ENCODE measurements at regions not wholly inside any gene's neighbourhood (a gene's known extent, or its start where the extent isn't known, plus 50 kb on each side); places are given as distances from the start of the nearest gene placed in this dataset.

DNA sequence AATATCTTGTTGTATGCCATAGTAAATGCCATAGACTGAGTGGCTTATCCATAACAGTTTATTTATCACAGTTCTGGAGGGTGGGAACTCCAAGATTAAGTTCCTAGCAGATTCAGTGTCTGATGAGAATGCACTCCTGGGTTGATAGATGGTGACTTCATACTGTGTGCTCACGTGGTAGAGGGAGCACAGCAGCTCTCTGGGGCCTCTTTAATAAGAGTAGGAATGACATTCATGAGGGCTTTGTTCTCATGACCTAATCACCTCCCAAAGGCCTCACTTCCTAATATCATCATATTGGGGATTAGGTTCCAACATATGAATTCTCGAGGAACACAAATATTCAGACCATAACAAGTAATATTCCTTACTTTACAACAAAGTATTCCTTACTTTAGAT is 98.1 kb upstream of the SH3BP4 start:
- Histone ChIP-seq H3K4me1 (ENCODE audit: insufficient read depth, low read length) (peaks cover 1% of the 10 kb centered on the region), H3K27me3 (ENCODE audit: insufficient read depth, low read length) (no peaks in the 10 kb centered on the region), H3K9me3 (ENCODE audit: low read length) (peaks cover 4% of the 10 kb centered on the region), H2AFZ (ENCODE audit: low read depth, low read length) (no peak overlapping the region), H3K4me3 (ENCODE audit: low read length) (no peak overlapping the region), H3K36me3 (ENCODE audit: insufficient read depth, low read length) (no peaks in the 10 kb centered on the region)

GRCh38 chr2:234852941-234853340 is 98.9 kb upstream of the SH3BP4 start:
- H3K36me3 ChIP-seq (ENCODE audit: insufficient read depth, low read length): no peaks in the 10 kb centered on the region
- peaks cover 4% of the 10 kb centered on the region for H3K9me3 ChIP-seq (ENCODE audit: low read length)
- peaks cover 9% of the 10 kb centered on the region for H3K4me1 ChIP-seq (ENCODE audit: insufficient read depth, low read length)
- no peak overlapping the region for H3K4me3 ChIP-seq (ENCODE audit: low read length)
- no peaks in the 10 kb centered on the region for H3K27me3 ChIP-seq (ENCODE audit: insufficient read depth, low read length)
- H2AFZ ChIP-seq (ENCODE audit: low read depth, low read length): no peak overlapping the region

DNA sequence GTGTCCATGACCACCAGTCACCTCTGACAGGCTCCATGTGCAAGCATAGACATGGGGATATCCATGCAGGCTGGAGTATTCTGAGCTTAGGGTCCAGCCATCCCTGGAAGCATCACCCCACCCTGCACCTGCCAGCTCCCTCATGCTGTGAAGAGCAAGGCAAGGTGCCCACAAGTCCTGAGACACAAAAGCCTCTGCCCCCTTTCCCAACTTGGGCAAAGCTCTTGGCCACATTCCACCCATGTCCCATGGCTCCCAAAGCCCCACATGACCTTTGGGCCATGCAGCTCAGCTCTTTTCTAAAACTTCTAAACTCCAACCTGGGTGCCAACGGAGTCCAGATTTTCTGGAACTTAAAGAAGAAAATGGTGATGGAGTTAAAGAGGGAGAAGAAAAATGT is 99.8 kb upstream of the SH3BP4 start:
- no peak overlapping the region for H2AFZ ChIP-seq (ENCODE audit: low read depth, low read length)
- peaks cover 9% of the 10 kb centered on the region for H3K4me1 ChIP-seq (ENCODE audit: insufficient read depth, low read length)
- H3K36me3 ChIP-seq (ENCODE audit: insufficient read depth, low read length): no peaks in the 10 kb centered on the region
- H3K9me3 ChIP-seq (ENCODE audit: low read length): peaks cover 4% of the 10 kb centered on the region
- H3K27me3 ChIP-seq (ENCODE audit: insufficient read depth, low read length): no peaks in the 10 kb centered on the region
- no peak overlapping the region for H3K4me3 ChIP-seq (ENCODE audit: low read length)

DNA sequence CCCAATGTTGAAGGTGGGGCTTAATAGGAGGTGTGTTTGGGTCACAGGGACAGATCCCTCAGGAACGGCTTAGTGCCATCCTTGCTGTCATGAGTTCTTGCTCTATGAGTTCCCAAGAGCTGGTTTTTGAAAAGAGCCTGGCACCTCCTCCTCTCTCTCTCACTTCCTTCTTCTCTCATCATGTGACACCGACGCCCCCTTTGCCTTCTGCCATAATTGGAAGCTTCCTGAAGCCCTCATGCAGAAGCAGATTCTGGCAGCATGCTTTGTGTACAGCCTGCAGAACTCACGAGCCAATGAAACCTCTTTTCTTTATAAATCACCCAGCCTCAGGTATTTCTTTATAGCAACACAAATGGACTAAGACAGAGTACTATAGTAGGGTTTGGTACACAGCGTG is 100.4 kb upstream of the SH3BP4 start:
- Histone ChIP-seq H3K4me1 (ENCODE audit: insufficient read depth, low read length) (peaks cover 9% of the 10 kb centered on the region), H2AFZ (ENCODE audit: low read depth, low read length) (no peak overlapping the region), H3K4me3 (ENCODE audit: low read length) (no peak overlapping the region), H3K27me3 (ENCODE audit: insufficient read depth, low read length) (no peaks in the 10 kb centered on the region), H3K36me3 (ENCODE audit: insufficient read depth, low read length) (no peaks in the 10 kb centered on the region), H3K9me3 (ENCODE audit: low read length) (peaks cover 4% of the 10 kb centered on the region)

DNA sequence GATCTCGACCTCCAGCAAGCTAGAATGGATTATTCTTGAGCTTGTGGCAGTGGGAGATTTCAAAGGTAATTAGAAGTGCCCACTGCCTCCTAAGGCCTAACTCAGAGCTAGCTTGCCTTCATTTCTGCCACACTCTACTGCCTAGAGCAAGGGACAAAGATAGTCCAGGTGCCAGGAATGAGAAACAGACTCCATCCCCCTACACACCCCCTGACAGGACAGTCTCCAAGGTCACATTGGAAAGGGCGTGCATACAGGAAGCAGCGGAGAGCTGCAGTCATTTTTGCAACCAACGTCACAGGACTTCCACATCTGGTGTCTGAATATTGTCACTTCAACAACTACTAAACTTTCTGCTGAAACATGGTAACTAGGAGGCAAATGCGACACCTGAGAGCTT is 101.0 kb upstream of the SH3BP4 start:
- H3K27me3 ChIP-seq (ENCODE audit: insufficient read depth, low read length): no peaks in the 10 kb centered on the region
- no peaks in the 10 kb centered on the region for H3K36me3 ChIP-seq (ENCODE audit: insufficient read depth, low read length)
- peaks cover 4% of the 10 kb centered on the region for H3K9me3 ChIP-seq (ENCODE audit: low read length)
- H2AFZ ChIP-seq (ENCODE audit: low read depth, low read length): no peak overlapping the region
- H3K4me3 ChIP-seq (ENCODE audit: low read length): no peak overlapping the region
- H3K4me1 ChIP-seq (ENCODE audit: insufficient read depth, low read length): peaks cover 9% of the 10 kb centered on the region

GRCh38 chr2:234849678-234850077 is 102.1 kb upstream of the SH3BP4 start:
- no peaks in the 10 kb centered on the region for H3K27me3 ChIP-seq (ENCODE audit: insufficient read depth, low read length)
- H3K9me3 ChIP-seq (ENCODE audit: low read length): peaks cover 2% of the 10 kb centered on the region
- H3K4me1 ChIP-seq (ENCODE audit: insufficient read depth, low read length): peaks cover 9% of the 10 kb centered on the region
- H3K36me3 ChIP-seq (ENCODE audit: insufficient read depth, low read length): no peaks in the 10 kb centered on the region
- no peak overlapping the region for H3K4me3 ChIP-seq (ENCODE audit: low read length)
- H2AFZ ChIP-seq (ENCODE audit: low read depth, low read length): no peak overlapping the region

GRCh38 chr2:234848578-234848977 is 103.2 kb upstream of the SH3BP4 start:
- H3K4me1 ChIP-seq (ENCODE audit: insufficient read depth, low read length): peaks cover 9% of the 10 kb centered on the region
- no peaks in the 10 kb centered on the region for H3K9me3 ChIP-seq (ENCODE audit: low read length)
- H3K36me3 ChIP-seq (ENCODE audit: insufficient read depth, low read length): no peaks in the 10 kb centered on the region
- H3K4me3 ChIP-seq (ENCODE audit: low read length): no peak overlapping the region
- no peaks in the 10 kb centered on the region for H3K27me3 ChIP-seq (ENCODE audit: insufficient read depth, low read length)
- H2AFZ ChIP-seq (ENCODE audit: low read depth, low read length): no peak overlapping the region

GRCh38 chr2:234847639-234848038 is 104.2 kb upstream of the SH3BP4 start:
- Histone ChIP-seq H3K4me3 (ENCODE audit: low read length) (no peak overlapping the region), H3K4me1 (ENCODE audit: insufficient read depth, low read length) (peaks cover 9% of the 10 kb centered on the region), H3K9me3 (ENCODE audit: low read length) (no peaks in the 10 kb centered on the region), H2AFZ (ENCODE audit: low read depth, low read length) (no peak overlapping the region), H3K27me3 (ENCODE audit: insufficient read depth, low read length) (no peaks in the 10 kb centered on the region), H3K36me3 (ENCODE audit: insufficient read depth, low read length) (no peaks in the 10 kb centered on the region)

- H3K4me1 ChIP-seq (ENCODE audit: insufficient read depth, low read length): peaks cover 10% of the 10 kb centered on the region
- no peaks in the 10 kb centered on the region for H3K27me3 ChIP-seq (ENCODE audit: insufficient read depth, low read length)
Observed at GRCh38 chr2:234847364-234847635, 104.5 kb upstream of the SH3BP4 start.

DNA sequence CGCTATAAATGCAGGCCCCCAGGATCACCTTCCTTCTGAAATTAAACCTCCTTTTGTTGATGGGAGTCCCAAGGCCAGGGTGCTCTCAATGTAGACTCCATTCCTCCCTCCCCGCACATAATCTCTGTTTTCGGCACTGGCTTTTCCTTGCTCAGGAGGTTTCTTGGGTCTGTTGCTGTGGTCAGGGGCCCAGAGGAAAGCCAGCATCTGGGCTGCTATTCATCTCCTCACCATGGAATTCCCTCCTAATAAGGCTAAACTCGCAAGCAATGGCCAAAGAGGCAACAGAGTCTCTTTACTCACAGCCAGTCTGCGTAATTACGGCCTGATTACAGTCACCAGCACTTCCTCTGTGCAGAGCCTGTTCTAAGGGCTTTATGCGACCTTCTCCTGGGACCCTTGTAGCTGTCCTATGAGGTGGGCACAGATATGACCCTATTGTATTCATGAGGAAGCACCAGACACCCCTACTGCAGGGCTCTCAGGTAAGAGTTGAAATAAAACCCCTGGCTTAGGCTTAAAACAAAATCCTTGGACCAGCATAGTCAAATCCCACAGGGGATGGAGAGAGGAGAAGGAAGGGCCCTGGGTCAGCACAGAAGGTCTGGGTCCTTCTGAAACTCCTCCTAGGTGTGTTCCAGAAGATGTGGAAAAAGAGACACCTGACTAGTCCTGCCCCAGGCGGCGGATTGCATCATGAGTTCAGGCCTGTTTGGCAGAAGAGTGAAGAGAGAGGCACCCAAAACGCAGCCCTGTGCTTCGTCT is 105.0 kb upstream of the SH3BP4 start:
- Histone ChIP-seq H3K36me3 (ENCODE audit: insufficient read depth, low read length) (no peaks in the 10 kb centered on the region), H3K27me3 (ENCODE audit: insufficient read depth, low read length) (no peaks in the 10 kb centered on the region), H2AFZ (ENCODE audit: low read depth, low read length) (no peak overlapping the region), H3K4me1 (ENCODE audit: insufficient read depth, low read length) (peaks cover 15% of the 10 kb centered on the region), H3K9me3 (ENCODE audit: low read length) (no peaks in the 10 kb centered on the region), H3K4me3 (ENCODE audit: low read length) (no peak overlapping the region)

More at GRCh38 chr2:234847364-234847635, 104.5 kb upstream of the SH3BP4 start:
- Histone ChIP-seq H2AFZ (ENCODE audit: low read depth, low read length) (no peak overlapping the region), H3K9me3 (ENCODE audit: low read length) (no peaks in the 10 kb centered on the region), H3K36me3 (ENCODE audit: insufficient read depth, low read length) (no peaks in the 10 kb centered on the region), H3K4me3 (ENCODE audit: low read length) (no peak overlapping the region)

GRCh38 chr2:234845602-234846590 is 105.9 kb upstream of the SH3BP4 start:
- Histone ChIP-seq H3K4me3 (ENCODE audit: low read length) (no peak overlapping the region), H3K27me3 (ENCODE audit: insufficient read depth, low read length) (no peaks in the 10 kb centered on the region), H3K36me3 (ENCODE audit: insufficient read depth, low read length) (no peaks in the 10 kb centered on the region), H3K9me3 (ENCODE audit: low read length) (no peaks in the 10 kb centered on the region), H2AFZ (ENCODE audit: low read depth, low read length) (no peak overlapping the region), H3K4me1 (ENCODE audit: insufficient read depth, low read length) (peaks cover 22% of the 10 kb centered on the region)

DNA sequence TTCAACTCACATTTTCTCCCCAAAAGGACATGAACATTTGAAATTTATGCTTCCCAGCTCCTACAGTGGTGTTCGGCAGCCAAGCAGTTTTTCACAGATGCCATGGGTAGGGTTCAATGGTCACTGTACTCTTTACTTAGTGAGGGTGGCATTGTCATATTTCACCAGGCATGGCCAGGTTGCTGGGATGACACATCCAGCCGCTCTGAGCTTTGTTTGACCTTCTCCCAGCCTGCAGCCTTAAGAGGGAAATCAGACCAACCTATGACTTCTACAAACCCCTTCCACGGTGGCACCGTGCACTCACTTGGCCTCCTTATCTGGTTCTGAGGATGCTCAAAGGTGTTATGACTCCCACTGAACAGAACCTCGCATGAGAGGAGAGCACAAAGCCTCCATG is 108.4 kb upstream of the SH3BP4 start:
- Histone ChIP-seq H2AFZ (ENCODE audit: low read depth, low read length) (no peak overlapping the region), H3K36me3 (ENCODE audit: insufficient read depth, low read length) (no peaks in the 10 kb centered on the region), H3K27me3 (ENCODE audit: insufficient read depth, low read length) (no peaks in the 10 kb centered on the region), H3K9me3 (ENCODE audit: low read length) (peaks cover 3% of the 10 kb centered on the region), H3K4me1 (ENCODE audit: insufficient read depth, low read length) (peaks cover 30% of the 10 kb centered on the region), H3K4me3 (ENCODE audit: low read length) (no peak overlapping the region)

- no peaks in the 10 kb centered on the region for H3K36me3 ChIP-seq (ENCODE audit: insufficient read depth, low read length)
- peaks cover 5% of the 10 kb centered on the region for H3K9me3 ChIP-seq (ENCODE audit: low read length)
- no peak overlapping the region for H2AFZ ChIP-seq (ENCODE audit: low read depth, low read length)
- no peak overlapping the region for H3K4me3 ChIP-seq (ENCODE audit: low read length)
- peaks cover 26% of the 10 kb centered on the region for H3K4me1 ChIP-seq (ENCODE audit: insufficient read depth, low read length)
- no peaks in the 10 kb centered on the region for H3K27me3 ChIP-seq (ENCODE audit: insufficient read depth, low read length)
Observed at GRCh38 chr2:234842753-234843152, 109.1 kb upstream of the SH3BP4 start.

Measured in neuron (in vitro differentiated cells).